Upper lobe of left lung (tissue), 6 donors: ENCODE measurements at regions not wholly inside any gene's neighbourhood (a gene's known extent, or its start where the extent isn't known, plus 50 kb on each side); places are given as distances from the start of the nearest gene placed in this dataset.

Experiments
- ATAC-seq, 2 donors: fragments of 200-7000 bp; cut with Tn5 transposase; one replicate each; pipeline ENCODE4 v1.9.1; 2022; ENCODE audit warnings: mild to moderate bottlenecking in 2 of 2, moderate library complexity in 2 of 2; ENCODE audit not compliant: low FRiP score in 2 of 2
- DNase-seq, 2 donors: peaks; one replicate each; pipeline ENCODE4 v3.0.0-alpha.2; 2019 to 2020
- H3K27ac ChIP-seq, 4 donors: fragments of 200-600 bp; sonication (generic); one replicate each; pipeline ENCODE4 v1.5.1; 2016 to 2019
- H3K27me3 ChIP-seq, 4 donors: fragments of 200-600 bp; sonication (generic); one replicate each; pipeline ENCODE4 v1.5.1; 2017 to 2019
- H3K36me3 ChIP-seq, 4 donors: fragments of 200-600 bp; sonication (generic); one replicate each; pipeline ENCODE4 v1.5.1; 2016 to 2019
- H3K4me1 ChIP-seq, 4 donors: fragments of 200-600 bp; sonication (generic); one replicate each; pipeline ENCODE4 v1.5.1; 2018 to 2019
- H3K4me3 ChIP-seq, 4 donors: fragments of 200-600 bp; sonication (generic); one replicate each; pipeline ENCODE4 v1.5.1; 2017 to 2019; ENCODE audit warnings: mild to moderate bottlenecking in 2 of 4, moderate library complexity in 1 of 4
- H3K9me3 ChIP-seq, 4 donors: fragments of 200-600 bp; sonication (generic); one replicate each; pipeline ENCODE4 v1.5.1; 2018 to 2019
- CTCF ChIP-seq, 6 experiments: fragments of 450-650 bp in 4 of 6; fragments of 200-600 bp in 2 of 6; sonication (generic) in 2 of 6; IDR thresholded peaks; one replicate each; pipeline ENCODE4 v1.5.1; 2016 to 2019; ENCODE audit warnings: antibody characterized with exemption in 6 of 6
- EP300 ChIP-seq, 4 donors: sonication (generic); formaldehyde crosslinking; IDR thresholded peaks; one replicate each; pipeline ENCODE4 v1.5.1; 2017; ENCODE audit warnings: antibody characterized with exemption in 4 of 4, control low read depth in 2 of 4
- POLR2A ChIP-seq, 4 donors: fragments of 450-650 bp; IDR thresholded peaks; one replicate each; pipeline ENCODE4 v1.5.1; 2016 to 2017; ENCODE audit warnings: antibody characterized with exemption in 4 of 4, mild to moderate bottlenecking in 2 of 4
- POLR2AphosphoS5 ChIP-seq, 2 donors: sonication (generic); formaldehyde crosslinking; IDR thresholded peaks; one replicate each; pipeline ENCODE4 v1.5.1; 2017; ENCODE audit warnings: antibody characterized with exemption in 2 of 2
- WGBS, 2 donors: methylation state at CpG; one replicate each; pipeline ENCODE4 v1.1.5; 2017 to 2018; 5-methylcytosine and 5-hydroxymethylcytosine counted together
- donor health status: DM: no; HTN: no; CAD: no; lungs with moderate emphysema.
- donor health status: DM: no; HTN: yes; CAD: no; lungs with severe emphysema.

GRCh38 chr13:112240076-112240475 lies 136.1 kb upstream of the SPACA7 start:
- no peak for DNase-seq
- Histone ChIP-seq H3K27me3 (peaks cover 0 to 4% (median 0%) of the 10 kb centered on the region in 4 donors), H3K9me3 (no peaks in the 10 kb centered on the region), H3K36me3 (no peaks in the 10 kb centered on the region), H3K4me3 (no peak overlapping the region), H3K4me1 (no peaks in the 10 kb centered on the region), H3K27ac (no peak overlapping the region)
- no peak for ATAC-seq
- no peak for TF ChIP-seq EP300 (IDR thresholded peaks at IDR 0.05)
- TF ChIP-seq CTCF (IDR thresholded peaks at IDR 0.05), result no peak
- TF ChIP-seq POLR2A (IDR thresholded peaks at IDR 0.05), result no peak
- TF ChIP-seq POLR2AphosphoS5 (IDR thresholded peaks at IDR 0.05), result no peak
- WGBS, 2 donors, result 70 to 80% methylated on average over 6 of the region's 6 CpGs

- WGBS, 2 donors, result 73 to 79% methylated on average over 19 to 20 of the region's 20 CpGs
- ATAC-seq, result no peak
Observed at GRCh38 chr13:112241288-112241687, 134.9 kb upstream of the SPACA7 start.

GRCh38 chr13:112242777-112243176 lies 133.4 kb upstream of the SPACA7 start:
- Histone ChIP-seq H3K9me3 (no peaks in the 10 kb centered on the region), H3K36me3 (no peaks in the 10 kb centered on the region), H3K27me3 (peaks cover 0 to 4% (median 0%) of the 10 kb centered on the region in 4 donors), H3K4me1 (no peaks in the 10 kb centered on the region), H3K27ac (no peak overlapping the region), H3K4me3 (no peak overlapping the region)
- 81 to 82% methylated on average over 7 of the region's 7 CpGs for WGBS, 2 donors
- DNase-seq (no peak), ATAC-seq (no peak)
- TF ChIP-seq POLR2A (IDR thresholded peaks at IDR 0.05), result no peak
- TF ChIP-seq POLR2AphosphoS5 (IDR thresholded peaks at IDR 0.05), result no peak
- no peak for TF ChIP-seq CTCF (IDR thresholded peaks at IDR 0.05)
- TF ChIP-seq EP300 (IDR thresholded peaks at IDR 0.05), result no peak

More at GRCh38 chr13:112241288-112241687, 134.9 kb upstream of the SPACA7 start:
- H3K27me3 ChIP-seq, result peaks cover 0 to 4% (median 0%) of the 10 kb centered on the region in 4 donors
- DNase-seq, result no peak
- H3K9me3 ChIP-seq, result no peaks in the 10 kb centered on the region
- TF ChIP-seq POLR2AphosphoS5 (IDR thresholded peaks at IDR 0.05), result no peak
- TF ChIP-seq POLR2A (IDR thresholded peaks at IDR 0.05), result no peak
- TF ChIP-seq CTCF (IDR thresholded peaks at IDR 0.05), result no peak
- no peak for TF ChIP-seq EP300 (IDR thresholded peaks at IDR 0.05)
- no peaks in the 10 kb centered on the region for H3K4me1 ChIP-seq
- no peak overlapping the region for H3K27ac ChIP-seq
- H3K4me3 ChIP-seq, result no peak overlapping the region
- no peaks in the 10 kb centered on the region for H3K36me3 ChIP-seq

GRCh38 chr13:112244061-112244460 lies 132.1 kb upstream of the SPACA7 start:
- Histone ChIP-seq H3K36me3 (no peaks in the 10 kb centered on the region), H3K27me3 (no peaks in the 10 kb centered on the region), H3K27ac (no peak overlapping the region), H3K4me1 (no peaks in the 10 kb centered on the region), H3K9me3 (no peaks in the 10 kb centered on the region), H3K4me3 (no peak overlapping the region)
- WGBS, 2 donors, result 73 to 82% methylated on average over 11 of the region's 11 CpGs
- no peak for ATAC-seq
- DNase-seq, result no peak
- TF ChIP-seq EP300 (IDR thresholded peaks at IDR 0.05) (no peak), POLR2A (IDR thresholded peaks at IDR 0.05) (no peak), CTCF (IDR thresholded peaks at IDR 0.05) (no peak), POLR2AphosphoS5 (IDR thresholded peaks at IDR 0.05) (no peak)

- no peak overlapping the region for H3K4me3 ChIP-seq
- no peaks in the 10 kb centered on the region for H3K27me3 ChIP-seq
- no peaks in the 10 kb centered on the region for H3K36me3 ChIP-seq
- no peaks in the 10 kb centered on the region for H3K4me1 ChIP-seq
- ATAC-seq, result no peak
- no peak for DNase-seq
- H3K9me3 ChIP-seq, result no peaks in the 10 kb centered on the region
- WGBS, 2 donors, result 91 to 92% methylated on average over 13 to 16 of the region's 16 CpGs
- H3K27ac ChIP-seq, result no peak overlapping the region
- no peak for TF ChIP-seq POLR2AphosphoS5 (IDR thresholded peaks at IDR 0.05)
- TF ChIP-seq EP300 (IDR thresholded peaks at IDR 0.05), result no peak
- no peak for TF ChIP-seq CTCF (IDR thresholded peaks at IDR 0.05)
- no peak for TF ChIP-seq POLR2A (IDR thresholded peaks at IDR 0.05)
Observed at GRCh38 chr13:112244495-112245177, 131.5 kb upstream of the SPACA7 start.
